Natural killer cell (primary cell): ENCODE measurements at regions not wholly inside any gene's neighbourhood (a gene's known extent, or its start where the extent isn't known, plus 50 kb on each side); places are given as distances from the start of the nearest gene placed in this dataset.

Source experiments
- ATAC-seq, 3 donors: fragments of 150-1000 bp in 2 of 3; fragments of 200-7000 bp in 1 of 3; cut with Tn5 transposase; 1 replicate in 1 of 3; 2 replicates in 2 of 3; pipeline ENCODE4 v1.10.0; 2021; ENCODE audit warnings: mild to moderate bottlenecking in 2 of 3, moderate library complexity in 2 of 3
- DNase-seq, 2 donors: peaks; one replicate each; pipeline versions ENCODE4 v3.0.0 to v3.0.0-alpha.2; 2013 to 2021; ENCODE audit warnings: mixed read lengths in 1 of 2
- H3K27ac ChIP-seq: one replicate; pipeline ENCODE4 v1.5.1; 2013; ENCODE audit warnings: mild to moderate bottlenecking, low read length
- H3K27me3 ChIP-seq: one replicate; pipeline ENCODE4 v1.6.1; 2013; ENCODE audit warnings: low read length; ENCODE audit not compliant: control insufficient read depth, insufficient read depth
- H3K36me3 ChIP-seq: one replicate; pipeline ENCODE4 v1.6.1; 2013; ENCODE audit warnings: low read length; ENCODE audit not compliant: control insufficient read depth, insufficient read depth
- H3K4me1 ChIP-seq: one replicate; pipeline ENCODE4 v1.6.1; 2013; ENCODE audit warnings: low read length; ENCODE audit not compliant: control insufficient read depth, insufficient read depth
- H3K4me3 ChIP-seq: one replicate; pipeline ENCODE4 v1.5.1; 2013; ENCODE audit warnings: low read length
- H3K9me3 ChIP-seq: one replicate; pipeline ENCODE4 v1.6.1; 2013; ENCODE audit warnings: low read length; ENCODE audit not compliant: control insufficient read depth, insufficient read depth
- H3K27ac Mint-ChIP-seq, 2 donors: one replicate each; pipeline ENCODE4 v1.8.0; 2022; ENCODE audit warnings: mild to moderate bottlenecking in 2 of 2, mixed read lengths in 2 of 2, moderate library complexity in 1 of 2
- H3K27me3 Mint-ChIP-seq, 2 donors: one replicate each; pipeline ENCODE4 v1.8.0; 2022; ENCODE audit warnings: low read depth in 2 of 2, mixed read lengths in 2 of 2
- H3K36me3 Mint-ChIP-seq: one replicate; pipeline ENCODE4 v1.8.0; 2022; ENCODE audit warnings: mixed read lengths
- H3K4me1 Mint-ChIP-seq, 2 donors: one replicate each; pipeline ENCODE4 v1.8.0; 2022; ENCODE audit warnings: mixed read lengths in 2 of 2
- H3K4me3 Mint-ChIP-seq: one replicate; pipeline ENCODE4 v1.8.0; 2022; ENCODE audit warnings: mild to moderate bottlenecking, moderate library complexity, mixed read lengths
- H3K9me3 Mint-ChIP-seq, 2 donors: one replicate each; pipeline ENCODE4 v1.8.0; 2022; ENCODE audit warnings: mixed read lengths in 2 of 2
- CTCF ChIP-seq: fragments of 200-600 bp; IDR thresholded peaks from one replicate; pipeline ENCODE4 v1.8.0; 2022; ENCODE audit warnings: antibody characterized with exemption
- WGBS: methylation state at CpG from one replicate; pipeline ENCODE4 v1.1.7; 2013; ENCODE audit warnings: missing lambda C conversion rate; ENCODE audit not compliant: insufficient coverage; 5-methylcytosine and 5-hydroxymethylcytosine counted together
- intact Hi-C: fragments of 100-400 bp; cut with micrococcal nuclease; formaldehyde crosslinking; loops from one replicate; pipeline ENCODE4 v1.14.2; 2022

DNA sequence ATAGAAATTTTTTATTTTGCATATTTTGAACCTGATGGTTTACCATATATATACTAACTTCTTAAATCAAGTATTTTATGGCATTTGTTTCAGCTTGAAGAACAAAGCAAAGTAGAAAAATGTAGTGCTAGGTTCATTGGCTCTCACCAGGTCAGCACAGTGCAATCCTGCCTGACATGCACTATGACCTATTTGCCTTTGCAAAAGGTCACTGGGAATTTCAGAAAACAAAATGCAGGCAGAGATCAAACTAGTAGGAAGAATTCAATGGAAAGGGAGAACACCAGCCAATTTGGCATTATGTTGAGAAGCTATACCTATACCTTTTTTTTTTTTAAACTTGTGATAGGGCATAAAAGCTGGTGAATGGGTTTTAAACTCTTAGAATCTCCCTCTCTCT lies 329.8 kb upstream of the SGO1 start:
- DNase-seq (no peak), ATAC-seq (no peak)
- no peaks in the 10 kb centered on the region for H3K27me3 ChIP-seq
- Mint-ChIP-seq H3K36me3 (no peaks in the 10 kb centered on the region), H3K4me3 (no peak overlapping the region), H3K4me1 (no peaks in the 10 kb centered on the region), H3K9me3 (peaks cover 12 to 28% of the 10 kb centered on the region in 2 donors), H3K27me3 (no peaks in the 10 kb centered on the region), H3K27ac (no peak overlapping the region)
- intact Hi-C loops, result no loop called here
- H3K4me3 ChIP-seq, result no peak overlapping the region
- no peaks in the 10 kb centered on the region for H3K36me3 ChIP-seq
- no peak overlapping the region for H3K27ac ChIP-seq
- no peaks in the 10 kb centered on the region for H3K4me1 ChIP-seq
- no peaks in the 10 kb centered on the region for H3K9me3 ChIP-seq
- no peak for TF ChIP-seq CTCF

GRCh38 chr3:20511863-20512505 lies 326.0 kb upstream of the SGO1 start:
- ATAC-seq, result no peak
- intact Hi-C loops, result no loop called here
- no peak overlapping the region for H3K4me3 Mint-ChIP-seq
- Histone ChIP-seq H3K27ac (no peak overlapping the region), H3K36me3 (no peaks in the 10 kb centered on the region), H3K4me1 (no peaks in the 10 kb centered on the region), H3K4me3 (no peak overlapping the region), H3K9me3 (no peaks in the 10 kb centered on the region), H3K27me3 (no peaks in the 10 kb centered on the region)
- H3K36me3 Mint-ChIP-seq, result no peaks in the 10 kb centered on the region
- peaks cover 14 to 25% of the 10 kb centered on the region in 2 donors for H3K9me3 Mint-ChIP-seq
- no peak for TF ChIP-seq CTCF
- DNase-seq, result no peak
- H3K27ac Mint-ChIP-seq, result no peak overlapping the region
- H3K4me1 Mint-ChIP-seq, result no peaks in the 10 kb centered on the region
- no peaks in the 10 kb centered on the region for H3K27me3 Mint-ChIP-seq
- WGBS, result 45% methylated on average over 4 of the region's 4 CpGs

DNA sequence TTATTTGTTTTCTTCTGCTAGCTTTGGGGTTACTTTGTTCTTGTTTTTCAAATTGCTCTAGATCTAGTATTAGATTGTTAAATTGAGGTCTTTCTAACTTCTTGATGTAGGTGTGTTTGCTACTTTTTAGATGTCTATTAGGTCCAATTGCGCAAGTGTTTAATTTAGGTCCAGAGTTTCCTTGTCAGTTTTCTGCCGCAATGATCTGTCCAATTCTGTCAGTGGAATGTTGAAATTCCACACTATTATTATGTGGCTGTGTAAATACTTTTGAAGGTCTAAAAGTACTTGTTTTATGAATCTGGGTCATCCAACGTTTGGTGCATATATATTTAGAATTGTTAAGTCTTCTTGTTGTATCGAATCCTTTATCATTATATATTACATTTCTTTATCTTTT lies 324.4 kb upstream of the SGO1 start:
- TF ChIP-seq CTCF, result no peak
- no peaks in the 10 kb centered on the region for H3K27me3 Mint-ChIP-seq
- Histone ChIP-seq H3K9me3 (no peaks in the 10 kb centered on the region), H3K27ac (no peak overlapping the region), H3K4me3 (no peak overlapping the region), H3K27me3 (no peaks in the 10 kb centered on the region), H3K36me3 (no peaks in the 10 kb centered on the region), H3K4me1 (no peaks in the 10 kb centered on the region)
- peaks cover 25 to 35% of the 10 kb centered on the region in 2 donors for H3K9me3 Mint-ChIP-seq
- H3K36me3 Mint-ChIP-seq, result peaks cover 11% of the 10 kb centered on the region
- intact Hi-C loops, result no loop called here
- 60% methylated on average over 2 of the region's 4 CpGs for WGBS
- no peak overlapping the region for H3K27ac Mint-ChIP-seq
- ATAC-seq, result no peak
- DNase-seq, result no peak
- H3K4me3 Mint-ChIP-seq, result no peak overlapping the region
- H3K4me1 Mint-ChIP-seq, result no peaks in the 10 kb centered on the region

DNA sequence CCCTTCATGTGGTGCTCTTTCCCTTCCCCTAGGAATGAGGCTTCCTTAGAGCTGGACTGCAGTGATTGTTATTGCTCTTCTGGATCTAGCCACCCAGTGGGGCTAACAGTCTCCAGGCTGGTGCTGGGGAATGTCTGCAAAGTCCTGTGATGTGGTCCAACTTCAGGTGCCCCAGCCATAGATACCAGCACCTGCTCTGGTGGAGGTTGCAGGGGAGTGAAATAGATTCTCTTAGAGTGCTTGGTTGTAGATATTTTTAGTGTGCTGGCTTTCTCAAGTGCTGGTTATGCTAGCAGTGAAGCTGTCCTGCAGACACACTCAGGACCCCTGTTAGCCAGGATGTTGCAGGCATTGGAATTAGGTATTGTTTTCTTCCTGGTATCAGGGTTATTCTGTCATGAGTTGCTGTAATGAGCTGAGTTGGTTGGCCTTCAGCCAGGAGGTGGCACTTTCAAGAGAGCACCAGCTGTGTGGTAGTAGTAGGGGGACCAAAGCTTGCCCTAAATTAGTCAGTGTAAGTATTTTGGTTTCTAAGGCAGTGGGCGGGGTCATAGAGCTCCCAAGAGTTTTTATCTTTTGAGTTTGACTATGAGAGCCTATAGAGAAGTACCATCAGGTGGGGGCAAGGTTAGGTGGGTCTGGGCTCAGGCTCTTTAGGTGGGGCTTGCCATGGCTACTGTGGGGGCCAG lies 317.5 kb upstream of the SGO1 start:
- TF ChIP-seq CTCF, result no peak
- peaks cover 12% of the 10 kb centered on the region for H3K9me3 ChIP-seq
- H3K4me1 ChIP-seq, result no peaks in the 10 kb centered on the region
- Mint-ChIP-seq H3K27me3 (no peaks in the 10 kb centered on the region), H3K27ac (no peak overlapping the region), H3K4me1 (no peaks in the 10 kb centered on the region), H3K9me3 (peaks cover 24 to 34% of the 10 kb centered on the region in 2 donors), H3K36me3 (peaks cover 31% of the 10 kb centered on the region), H3K4me3 (no peak overlapping the region)
- no peak overlapping the region for H3K4me3 ChIP-seq
- 53% methylated on average over 1 of the region's 1 CpG for WGBS
- no peaks in the 10 kb centered on the region for H3K27me3 ChIP-seq
- no peaks in the 10 kb centered on the region for H3K36me3 ChIP-seq
- ATAC-seq (no peak), DNase-seq (no peak)
- no peak overlapping the region for H3K27ac ChIP-seq
- intact Hi-C loops, result no loop called here
